HG03135 (cell line): ENCODE measurements at regions not wholly inside any gene's neighbourhood (a gene's known extent, or its start where the extent isn't known, plus 50 kb on each side); places are given as distances from the start of the nearest gene placed in this dataset.
"Not testable (repeated sequence)": the region's sequence is repeated elsewhere in the genome, so short reads cannot be mapped to it uniquely, and the experiment has no call there.

Experiments
- ATAC-seq: cut with Tn5 transposase; IDR thresholded peaks from one replicate; pipeline ENCODE4 v1.9.1; 2021; ENCODE audit warnings: mild to moderate bottlenecking, moderate library complexity; ENCODE audit not compliant: unreplicated experiment

DNA sequence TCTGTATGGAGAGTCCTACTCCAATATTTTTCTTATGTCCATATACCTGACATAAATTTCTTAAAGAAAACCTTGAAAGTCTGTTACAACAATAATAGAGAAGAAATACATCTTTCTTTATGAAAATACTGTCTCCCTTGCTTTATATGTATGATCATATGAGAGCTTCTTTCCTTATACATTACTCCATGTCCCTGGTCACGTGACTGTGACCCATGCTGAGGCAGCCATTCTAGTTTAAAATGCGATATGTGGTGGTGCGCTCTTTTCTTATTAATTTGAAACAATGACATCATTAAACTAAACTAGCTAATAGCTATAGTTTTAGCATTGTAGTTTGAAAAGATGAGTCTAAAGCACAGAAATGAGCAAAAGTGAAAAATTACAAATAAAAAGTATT is 1120.3 kb upstream of the PRR20A start:
- no peak for ATAC-seq

DNA sequence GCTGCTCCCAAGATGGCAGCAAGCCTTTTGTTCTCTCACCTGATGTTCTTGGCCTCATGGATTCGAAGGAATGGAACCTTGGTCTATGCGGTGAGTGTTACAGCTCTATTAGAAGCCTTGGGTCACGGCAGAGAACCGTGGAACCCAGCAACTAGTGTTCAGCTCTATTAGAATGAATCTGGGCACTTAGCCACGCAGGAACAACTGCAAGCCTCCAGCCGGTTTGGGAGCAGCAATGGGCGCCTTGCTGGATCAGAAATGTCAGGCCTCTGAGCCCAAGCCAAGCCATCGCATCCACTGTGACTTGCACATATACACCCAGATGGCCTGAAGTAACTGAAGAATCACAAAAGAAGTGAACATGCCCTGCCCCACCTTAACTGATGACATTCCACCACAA is 1100.7 kb upstream of the PRR20A start:
- ATAC-seq, result no peak

DNA sequence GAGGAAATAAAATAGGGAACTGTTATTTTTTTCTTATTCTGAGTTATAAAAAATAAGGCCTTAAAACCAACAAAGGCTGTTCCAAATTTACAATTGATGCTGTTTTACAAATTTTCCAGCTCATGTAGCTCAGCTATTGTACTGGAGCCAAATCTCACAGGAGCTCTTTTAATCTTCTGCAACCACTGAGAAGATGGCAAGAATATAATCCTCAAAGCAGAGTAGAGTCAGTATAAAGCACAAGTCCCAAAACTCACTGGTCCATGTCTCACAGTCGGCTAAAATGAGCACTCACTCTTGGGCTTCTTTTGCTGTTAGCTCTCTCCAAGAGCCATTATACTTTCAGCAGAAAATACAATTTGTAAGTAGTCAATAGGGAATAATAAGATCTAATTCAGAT is 1074.4 kb upstream of the PRR20A start:
- no peak for ATAC-seq

DNA sequence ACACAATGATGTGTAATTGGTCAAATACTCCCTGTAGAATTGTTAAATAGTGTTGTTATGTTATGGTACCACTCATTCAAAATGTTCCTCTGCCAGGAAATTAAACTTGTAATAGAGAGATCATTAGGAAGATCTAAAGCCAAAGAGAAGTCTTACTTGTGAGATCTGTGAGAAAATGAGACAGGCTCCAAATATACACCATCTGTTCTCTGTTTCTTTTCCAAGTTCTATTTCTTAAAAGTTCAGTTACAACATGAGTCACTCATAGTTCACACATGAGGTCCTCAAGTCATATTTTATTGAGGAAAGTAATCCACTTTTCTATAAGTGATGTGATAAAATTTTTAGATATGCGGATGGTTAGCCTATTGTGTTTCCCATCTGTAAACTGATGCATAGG is 1038.1 kb upstream of the PRR20A start:
- no peak for ATAC-seq

DNA sequence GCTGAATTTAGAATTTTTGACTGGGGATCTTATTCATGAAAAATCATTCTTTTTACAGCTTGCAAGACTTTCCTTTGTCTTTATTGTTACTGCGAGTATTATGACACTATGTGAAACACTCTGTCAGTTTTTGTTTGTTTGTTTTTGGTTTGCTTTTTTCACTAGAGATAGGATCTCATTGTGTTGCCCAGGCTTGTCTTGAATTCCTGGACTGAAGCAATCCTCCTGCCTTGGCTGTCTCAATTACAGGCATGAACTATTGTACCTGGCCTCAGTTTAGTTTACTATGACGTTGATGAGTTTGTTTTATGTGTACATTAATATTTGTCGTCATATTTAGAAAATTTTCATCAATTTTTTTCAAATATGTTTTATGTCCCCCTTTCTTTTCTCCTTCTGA is 1030.0 kb upstream of the PRR20A start:
- no peak for ATAC-seq

DNA sequence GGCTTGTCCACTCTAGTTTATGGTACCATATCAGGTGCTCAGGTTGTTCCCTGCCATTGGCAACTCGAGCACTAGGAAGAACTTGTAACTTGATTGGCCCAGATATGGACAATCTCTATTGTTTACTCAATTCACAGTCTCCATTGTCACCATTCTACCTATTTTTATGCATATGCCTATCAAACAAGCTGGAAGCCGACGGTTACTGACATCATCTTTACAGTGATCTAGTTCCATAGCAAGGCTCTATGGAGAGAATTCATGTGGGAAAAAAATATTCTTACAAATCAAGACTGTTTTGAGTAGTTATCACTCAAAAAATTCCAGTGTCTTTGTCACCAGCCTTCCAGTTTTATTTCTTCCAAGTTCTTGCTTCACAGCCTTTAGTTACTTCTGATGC is 1006.2 kb upstream of the PRR20A start:
- no peak for ATAC-seq

DNA sequence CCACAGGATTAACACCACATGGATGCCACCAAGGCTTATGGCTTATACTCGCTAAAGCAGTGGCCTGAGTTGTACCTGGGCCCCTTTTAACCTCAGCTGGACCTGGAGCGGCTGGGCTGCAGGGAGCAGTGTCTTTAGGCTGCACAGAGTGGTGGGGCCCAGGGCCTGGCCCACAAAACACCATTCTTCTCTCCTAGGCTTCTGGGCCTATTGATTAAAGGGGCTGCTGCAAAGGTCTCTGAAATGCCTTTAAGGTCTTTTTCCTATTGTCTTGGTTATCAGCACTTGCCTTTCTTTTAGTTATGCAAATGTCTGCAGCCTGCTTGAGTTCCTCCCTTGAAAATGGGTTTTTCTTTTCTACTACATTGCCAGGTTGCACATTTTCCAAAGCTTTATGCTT is 973.9 kb upstream of the PRR20A start:
- no peak for ATAC-seq

DNA sequence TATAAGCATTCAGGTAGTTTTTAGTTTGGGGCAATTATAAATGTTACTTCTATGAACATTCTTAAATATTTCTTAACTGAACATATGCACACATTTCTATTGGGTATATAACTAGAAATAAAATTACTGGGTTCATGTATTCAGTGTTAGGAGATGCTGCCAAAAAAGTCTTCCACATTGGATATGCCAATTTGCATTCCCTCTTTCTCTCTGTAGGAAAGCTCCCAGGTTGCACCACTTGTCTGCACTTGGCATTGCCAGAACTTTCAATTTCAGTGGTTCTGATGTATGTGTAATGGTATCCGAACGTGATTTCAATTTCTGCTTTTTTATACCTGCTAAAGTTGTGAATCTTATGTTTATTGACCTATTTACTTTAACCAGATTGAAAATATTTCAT is 972.1 kb upstream of the PRR20A start:
- ATAC-seq, result no peak

DNA sequence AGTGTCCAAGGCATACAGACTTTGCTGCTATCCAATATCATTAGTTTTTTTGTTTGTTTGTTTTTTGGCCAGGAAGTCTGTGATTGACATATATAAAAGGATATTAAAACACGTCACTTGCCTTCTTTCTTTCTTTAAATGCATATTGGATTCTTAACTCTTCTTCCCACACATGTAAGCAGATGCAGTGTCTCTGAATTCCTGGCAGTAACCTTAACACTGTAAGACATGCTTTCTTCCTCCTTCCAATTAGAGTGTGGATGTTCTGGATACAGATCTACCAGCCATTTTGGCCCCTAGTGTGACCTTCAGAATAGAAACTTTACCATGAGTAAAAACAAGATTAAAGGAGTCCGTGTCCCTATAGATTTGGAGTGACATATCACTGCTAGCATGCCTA is 967.4 kb upstream of the PRR20A start:
- no peak for ATAC-seq

DNA sequence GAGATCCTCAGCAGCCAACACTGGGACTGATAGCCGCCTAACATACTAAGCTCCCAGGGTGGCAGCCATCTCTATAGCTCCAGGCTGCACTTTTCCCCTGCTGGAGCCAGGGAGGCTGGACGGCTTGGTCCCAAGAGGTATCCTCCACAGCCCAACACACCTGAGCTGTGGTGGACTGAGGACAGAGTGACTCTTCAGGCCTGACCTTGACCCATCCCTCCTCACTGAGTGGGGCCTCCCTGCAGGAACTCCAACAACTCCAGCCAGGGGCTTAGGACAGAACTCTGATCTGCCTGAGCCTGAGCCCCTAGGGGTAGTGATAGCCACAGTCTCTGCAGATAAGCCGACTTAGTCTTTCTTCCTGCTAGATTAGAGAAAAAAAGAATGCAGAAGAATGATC is 958.1 kb upstream of the PRR20A start:
- ATAC-seq, result no peak

DNA sequence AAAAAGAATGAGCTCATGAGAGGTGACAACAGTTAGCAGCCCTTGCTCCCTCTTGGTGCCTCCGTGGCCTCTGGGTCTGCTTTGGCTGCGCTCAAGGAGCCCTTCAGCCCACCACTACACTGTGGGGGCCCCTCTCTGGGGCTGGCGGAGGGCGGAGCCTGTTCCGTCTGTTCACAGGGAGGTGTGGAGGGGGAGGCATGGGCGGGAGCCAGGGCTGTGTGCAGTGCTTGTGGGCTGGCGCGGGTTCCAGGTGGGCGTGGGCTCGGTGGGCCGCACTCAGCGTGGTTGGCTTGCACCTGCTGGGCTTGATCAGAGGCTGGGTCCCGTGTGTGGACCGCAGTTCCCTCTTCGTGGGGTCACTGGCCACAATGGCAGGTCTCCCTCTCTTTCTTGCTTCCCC is 953.4 kb upstream of the PRR20A start:
- ATAC-seq, result no peak

DNA sequence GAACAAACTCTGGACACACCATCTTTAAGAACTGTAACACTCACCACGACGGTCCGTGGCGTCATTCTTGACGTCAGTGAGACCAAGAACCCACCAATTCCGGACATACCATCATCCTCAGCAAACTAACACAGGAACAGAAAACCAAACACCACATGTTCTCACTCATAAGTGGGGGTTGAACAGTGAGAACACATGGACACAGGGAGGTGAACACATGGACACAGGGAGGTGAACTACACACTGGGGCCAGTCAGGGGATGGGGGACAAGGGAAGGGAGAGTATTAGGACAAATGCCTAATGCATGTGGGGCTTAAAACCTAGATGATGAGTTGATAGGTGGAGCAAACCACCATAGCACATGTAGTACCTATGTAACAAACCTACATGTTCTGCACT is 952.1 kb upstream of the PRR20A start:
- not testable (repeated sequence) for ATAC-seq

DNA sequence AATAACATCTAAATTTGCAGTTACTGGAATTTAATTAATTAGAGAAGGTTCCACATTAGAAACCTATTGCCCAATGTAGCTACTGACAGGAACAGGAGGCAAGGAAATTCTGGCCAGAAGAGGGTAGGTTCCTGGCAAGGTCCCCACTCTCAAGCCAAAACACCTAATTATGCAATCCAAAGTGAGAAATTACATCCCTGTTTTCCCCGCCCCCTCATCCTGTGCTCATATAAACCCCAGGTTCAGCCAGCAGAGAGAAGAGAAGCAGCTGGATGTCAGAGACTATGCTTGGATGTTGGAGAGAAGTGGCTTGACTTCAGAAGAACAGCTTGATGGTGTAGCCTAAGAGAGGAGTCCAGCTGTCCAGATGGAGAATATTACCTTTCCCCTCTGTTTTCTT is 951.3 kb upstream of the PRR20A start:
- ATAC-seq, result no peak

DNA sequence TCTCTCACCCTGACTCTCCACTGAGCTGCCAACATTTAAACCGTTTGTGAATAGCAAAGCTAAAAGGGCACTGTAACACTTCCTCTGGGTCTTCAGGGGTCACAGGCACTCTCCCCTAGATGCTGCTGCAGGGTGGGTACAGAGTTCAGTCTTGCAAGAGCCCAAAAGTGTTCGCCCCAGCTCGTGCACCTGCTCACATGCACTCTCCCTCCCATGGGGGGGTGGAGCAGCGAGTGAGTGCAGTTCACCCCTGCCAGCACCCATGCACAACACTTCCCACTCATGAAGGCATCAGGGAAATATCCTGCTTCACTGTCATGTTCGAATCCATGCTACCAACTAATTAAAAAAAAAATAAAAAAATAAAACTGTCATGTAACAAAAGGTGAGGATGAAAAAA is 950.7 kb upstream of the PRR20A start:
- ATAC-seq, result no peak

DNA sequence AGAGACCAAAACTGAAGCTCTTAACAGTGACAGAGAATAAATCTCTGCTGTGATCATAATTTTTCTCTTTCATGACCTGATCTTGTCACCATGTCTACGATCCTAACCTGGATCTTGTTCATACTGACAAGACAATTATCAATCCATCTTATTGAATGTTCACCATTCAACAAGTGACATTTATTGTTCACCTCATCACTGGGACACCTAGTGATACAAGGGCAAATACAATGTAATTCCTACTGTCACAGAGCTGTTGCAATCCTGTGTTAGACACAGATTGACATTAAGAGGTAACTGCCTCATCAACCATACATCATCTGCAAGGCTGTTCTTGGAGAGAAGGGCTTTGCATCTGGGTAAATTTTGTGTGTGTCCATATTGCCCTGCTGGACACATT is 942.4 kb upstream of the PRR20A start:
- ATAC-seq, result no peak

DNA sequence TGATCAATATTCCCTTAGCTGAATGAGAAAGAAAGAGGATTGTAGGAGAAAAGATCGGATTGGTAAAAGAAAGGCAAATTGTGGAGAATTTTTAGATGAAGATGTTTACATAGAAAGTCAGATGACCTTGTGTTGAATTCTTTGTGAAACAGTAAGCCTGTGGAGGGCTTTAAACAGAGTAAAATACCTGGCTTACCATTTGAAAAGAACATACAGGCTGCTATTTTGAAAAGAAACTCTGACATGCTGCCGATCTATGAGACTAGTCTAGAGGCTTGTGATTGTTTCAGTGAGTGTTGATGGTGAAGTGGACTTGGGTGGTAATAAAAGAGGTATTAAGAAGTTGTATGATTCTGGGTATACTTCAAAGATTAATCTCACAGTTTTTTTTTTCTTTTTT is 938.9 kb upstream of the PRR20A start:
- no peak for ATAC-seq

DNA sequence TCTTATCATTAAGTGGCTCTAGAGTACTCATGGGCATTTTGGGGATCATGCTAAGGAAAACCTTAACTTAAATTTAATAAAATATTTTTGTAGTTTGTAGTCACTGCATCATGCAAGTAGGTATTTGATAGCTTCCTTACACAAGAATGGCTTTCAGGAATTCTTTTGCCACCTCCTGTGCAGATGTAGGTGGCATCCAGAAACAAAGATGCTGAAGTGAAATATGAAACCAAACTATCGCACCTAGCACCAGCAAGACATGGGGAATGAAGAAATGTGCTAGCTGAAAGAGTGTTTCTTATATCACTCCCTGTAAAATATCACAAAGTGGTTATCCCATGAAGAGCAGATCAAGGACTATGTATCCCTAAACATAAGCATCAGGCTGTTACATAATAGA is 924.5 kb upstream of the PRR20A start:
- no peak for ATAC-seq

DNA sequence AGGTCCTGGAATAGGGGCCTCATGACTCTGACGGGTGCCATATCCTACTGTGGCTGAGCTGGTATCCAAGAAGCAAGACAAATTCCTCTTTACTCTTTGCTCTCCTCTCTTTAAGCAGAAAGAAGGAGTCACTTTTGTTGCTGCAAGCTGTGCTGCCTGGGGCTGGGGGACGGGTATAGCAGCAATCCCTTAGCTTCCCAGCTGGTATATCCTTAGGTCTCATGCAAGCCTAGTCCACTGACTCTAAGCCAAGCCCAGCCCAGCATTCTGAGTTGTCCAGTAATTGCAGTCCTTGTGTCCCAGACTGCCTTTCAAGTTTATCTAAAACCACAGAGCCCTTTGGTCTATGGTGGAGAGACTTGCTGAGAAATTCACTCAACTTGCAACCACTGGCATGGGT is 893.0 kb upstream of the PRR20A start:
- ATAC-seq, result no peak

DNA sequence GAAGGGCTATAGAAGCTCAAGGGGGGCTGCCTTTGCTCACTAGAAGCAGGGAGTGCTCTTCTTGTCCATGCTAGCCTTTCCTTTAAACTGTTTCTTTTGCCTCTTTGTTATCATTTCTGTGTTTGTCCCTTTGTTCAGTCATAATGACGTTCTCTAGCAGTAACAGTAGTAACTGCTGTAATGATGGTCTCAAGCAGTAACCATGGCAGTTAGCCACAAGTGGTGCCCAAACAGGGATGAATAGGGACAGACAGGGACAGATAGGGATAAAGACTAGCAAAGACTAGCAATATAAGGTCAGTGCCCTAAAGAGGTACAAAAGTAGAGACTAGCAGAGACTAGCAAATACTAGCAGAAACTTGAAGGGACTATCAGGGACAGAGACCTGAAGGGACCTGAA is 869.0 kb upstream of the PRR20A start:
- ATAC-seq, result no peak

DNA sequence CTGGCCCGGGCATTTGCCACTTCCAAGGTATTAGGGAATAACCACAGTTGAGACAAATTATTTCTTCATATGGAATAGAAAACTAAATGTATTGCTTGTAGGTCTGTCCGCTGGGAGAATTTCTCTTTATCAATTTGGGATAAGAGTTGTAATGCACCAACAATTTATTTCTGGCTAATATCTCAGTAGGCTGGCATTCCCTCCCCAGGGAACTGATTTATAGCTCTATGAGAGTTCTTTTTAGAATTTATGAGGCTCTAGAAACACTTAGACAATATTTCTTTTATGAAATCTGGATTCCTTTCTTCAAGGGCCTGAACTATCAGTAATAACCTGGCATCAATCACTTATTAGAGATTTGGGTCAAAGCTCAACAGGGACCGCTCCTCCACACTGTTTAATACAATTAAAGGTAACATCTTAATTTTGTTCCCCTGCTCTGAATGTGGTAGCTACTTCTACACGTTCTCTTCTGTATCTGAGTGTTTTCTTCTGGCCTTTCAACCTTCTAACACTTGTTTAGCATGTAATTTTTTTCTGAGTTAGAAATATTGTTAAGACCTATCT is 857.4 kb upstream of the PRR20A start:
- no peak for ATAC-seq

DNA sequence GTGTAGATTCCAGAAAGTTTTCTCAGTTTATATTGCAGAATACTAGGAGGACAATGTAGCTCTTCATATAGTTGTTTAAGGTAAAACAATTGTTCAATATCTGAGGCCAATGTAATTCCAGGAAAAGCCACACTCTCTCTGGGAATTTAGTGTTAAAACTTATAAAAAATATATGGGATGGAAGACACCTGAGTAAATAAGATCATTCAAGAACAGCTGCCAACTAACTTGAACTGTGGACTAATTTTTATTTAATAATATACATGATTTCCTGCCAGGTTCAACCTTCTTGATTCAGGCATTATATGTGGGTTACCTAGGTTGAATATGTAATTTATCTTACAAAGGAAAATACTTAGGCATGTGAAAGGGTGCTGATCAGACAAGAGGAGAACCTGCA is 841.1 kb upstream of the PRR20A start:
- no peak for ATAC-seq

DNA sequence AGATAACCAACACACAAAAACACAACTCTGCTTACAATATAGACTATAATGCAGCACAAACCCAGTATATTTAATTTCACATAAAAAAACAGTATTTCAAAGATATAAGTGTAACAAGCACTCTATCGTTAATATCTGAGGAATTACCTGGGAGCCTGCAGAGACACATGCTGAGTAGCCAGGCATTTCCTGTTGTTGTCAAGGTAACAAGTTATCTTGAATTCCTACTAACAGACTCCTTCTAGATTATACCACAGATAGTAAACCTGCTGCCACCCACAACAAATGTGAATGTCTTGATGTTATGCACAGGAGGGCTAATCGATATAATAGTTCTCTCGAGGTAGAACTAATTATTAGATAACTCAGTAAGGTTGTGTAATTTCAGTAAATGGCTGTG is 826.0 kb upstream of the PRR20A start:
- ATAC-seq, result no peak

DNA sequence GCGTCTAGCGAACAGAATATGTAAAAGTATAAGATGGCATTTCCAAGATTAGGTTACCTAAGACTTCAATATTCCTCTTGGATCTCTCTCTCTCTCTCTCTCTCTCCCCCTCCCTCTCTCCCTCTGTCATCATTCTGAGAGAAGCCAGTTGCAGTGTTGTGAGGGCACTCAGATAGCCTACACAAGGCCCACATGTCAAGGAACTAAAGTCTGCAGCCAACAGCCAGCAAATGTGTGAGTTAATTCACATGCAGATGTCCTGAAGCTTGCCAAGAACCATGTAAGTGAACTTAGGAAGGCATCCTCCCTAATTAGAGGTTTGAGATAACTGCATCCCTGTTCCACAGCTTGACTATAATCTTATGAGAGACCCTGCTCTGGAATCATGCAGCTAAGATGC is 822.9 kb upstream of the PRR20A start:
- no peak for ATAC-seq

DNA sequence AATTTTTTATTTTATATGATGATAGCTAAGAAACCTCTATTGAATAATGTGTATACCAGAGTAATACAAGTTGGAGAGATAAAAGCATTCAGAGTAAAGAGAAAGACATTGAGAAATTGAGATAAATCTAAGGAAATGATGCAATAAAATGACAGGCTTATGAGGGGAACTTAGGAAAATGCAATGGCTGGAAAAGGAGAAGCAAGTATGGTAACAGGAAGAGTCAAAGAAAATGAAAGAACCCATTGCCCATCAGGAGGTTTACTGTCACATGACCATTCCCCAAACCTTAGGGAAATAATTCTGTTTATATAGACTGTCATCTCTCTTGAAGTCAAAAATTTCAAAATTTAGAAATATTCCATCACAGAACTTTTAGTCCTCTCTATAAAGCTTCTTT is 808.0 kb upstream of the PRR20A start:
- no peak for ATAC-seq
